ENCODE measurements at regions not wholly inside any gene's neighbourhood (a gene's known extent, or its start where the extent isn't known, plus 50 kb on each side); places are given as distances from the start of the nearest gene placed in this dataset.

- intact Hi-C loops (cut with DNase I; ENCODE audit: low total_unique reads) = no loop called here
- no peaks in the 10 kb centered on the region for H3K4me1 ChIP-seq
- no peak overlapping the region for H3K27ac ChIP-seq
- TF ChIP-seq CTCF (IDR thresholded peaks at IDR 0.05) = no peak
- no peak overlapping the region for H3K4me3 ChIP-seq
- H3K27me3 ChIP-seq = no peaks in the 10 kb centered on the region
- no peaks in the 10 kb centered on the region for H3K36me3 ChIP-seq
- no peak for DNase-seq
- no peaks in the 10 kb centered on the region for H3K9me3 ChIP-seq
These were observed 149.3 kb upstream of the NSMCE3 start for GRCh38 chr15:29418931-29419330.

GRCh38 chr15:29418178-29418577 is 148.6 kb upstream of the NSMCE3 start:
- Histone ChIP-seq H3K4me3 (no peak overlapping the region), H3K27me3 (no peaks in the 10 kb centered on the region), H3K4me1 (no peaks in the 10 kb centered on the region), H3K9me3 (no peaks in the 10 kb centered on the region), H3K36me3 (no peaks in the 10 kb centered on the region), H3K27ac (no peak overlapping the region)
- intact Hi-C loops (cut with DNase I; ENCODE audit: low total_unique reads) = no loop called here
- DNase-seq = no peak
- no peak for TF ChIP-seq CTCF (IDR thresholded peaks at IDR 0.05)

- H3K4me1 ChIP-seq = no peaks in the 10 kb centered on the region
- H3K27me3 ChIP-seq = no peaks in the 10 kb centered on the region
- H3K36me3 ChIP-seq = no peaks in the 10 kb centered on the region
- intact Hi-C loops (cut with DNase I; ENCODE audit: low total_unique reads) = no loop called here
- no peak for TF ChIP-seq CTCF (IDR thresholded peaks at IDR 0.05)
- H3K9me3 ChIP-seq = peaks cover 0 to 2% (median 0%) of the 10 kb centered on the region in 3 donors
- no peak for DNase-seq
- H3K4me3 ChIP-seq = no peak overlapping the region
- no peak overlapping the region for H3K27ac ChIP-seq
These were observed 141.7 kb upstream of the NSMCE3 start for GRCh38 chr15:29411299-29411698.

GRCh38 chr15:29410338-29410737 is 140.7 kb upstream of the NSMCE3 start:
- intact Hi-C loops (cut with DNase I; ENCODE audit: low total_unique reads) = no loop called here
- Histone ChIP-seq H3K27me3 (no peaks in the 10 kb centered on the region), H3K4me3 (no peak overlapping the region), H3K4me1 (no peaks in the 10 kb centered on the region), H3K36me3 (no peaks in the 10 kb centered on the region), H3K27ac (no peak overlapping the region), H3K9me3 (peaks cover 0 to 2% (median 0%) of the 10 kb centered on the region in 3 donors)
- DNase-seq = no peak
- TF ChIP-seq CTCF (IDR thresholded peaks at IDR 0.05) = no peak

GRCh38 chr15:29409890-29410289 is 140.3 kb upstream of the NSMCE3 start:
- Histone ChIP-seq H3K4me3 (no peak overlapping the region), H3K4me1 (no peaks in the 10 kb centered on the region), H3K36me3 (no peaks in the 10 kb centered on the region), H3K9me3 (peaks cover 0 to 2% (median 0%) of the 10 kb centered on the region in 3 donors), H3K27ac (no peak overlapping the region), H3K27me3 (no peaks in the 10 kb centered on the region)
- intact Hi-C loops (cut with DNase I; ENCODE audit: low total_unique reads) = no loop called here
- no peak for TF ChIP-seq CTCF (IDR thresholded peaks at IDR 0.05)
- no peak for DNase-seq

GRCh38 chr15:29405564-29405963 is 135.9 kb upstream of the NSMCE3 start:
- intact Hi-C loops (cut with DNase I; ENCODE audit: low total_unique reads) = no loop called here
- no peak for TF ChIP-seq CTCF (IDR thresholded peaks at IDR 0.05)
- H3K4me1 ChIP-seq = no peaks in the 10 kb centered on the region
- no peak overlapping the region for H3K27ac ChIP-seq
- H3K4me3 ChIP-seq = no peak overlapping the region
- H3K27me3 ChIP-seq = peaks cover 0 to 3% of the 10 kb centered on the region in 2 donors
- H3K9me3 ChIP-seq = peaks cover 0 to 2% (median 0%) of the 10 kb centered on the region in 3 donors
- DNase-seq = no peak
- H3K36me3 ChIP-seq = no peaks in the 10 kb centered on the region
